ENCODE measurements at regions not wholly inside any gene's neighbourhood (a gene's known extent, or its start where the extent isn't known, plus 50 kb on each side); places are given as distances from the start of the nearest gene placed in this dataset.
"Not testable (repeated sequence)": the region's sequence is repeated elsewhere in the genome, so short reads cannot be mapped to it uniquely, and the experiment has no call there.

DNA sequence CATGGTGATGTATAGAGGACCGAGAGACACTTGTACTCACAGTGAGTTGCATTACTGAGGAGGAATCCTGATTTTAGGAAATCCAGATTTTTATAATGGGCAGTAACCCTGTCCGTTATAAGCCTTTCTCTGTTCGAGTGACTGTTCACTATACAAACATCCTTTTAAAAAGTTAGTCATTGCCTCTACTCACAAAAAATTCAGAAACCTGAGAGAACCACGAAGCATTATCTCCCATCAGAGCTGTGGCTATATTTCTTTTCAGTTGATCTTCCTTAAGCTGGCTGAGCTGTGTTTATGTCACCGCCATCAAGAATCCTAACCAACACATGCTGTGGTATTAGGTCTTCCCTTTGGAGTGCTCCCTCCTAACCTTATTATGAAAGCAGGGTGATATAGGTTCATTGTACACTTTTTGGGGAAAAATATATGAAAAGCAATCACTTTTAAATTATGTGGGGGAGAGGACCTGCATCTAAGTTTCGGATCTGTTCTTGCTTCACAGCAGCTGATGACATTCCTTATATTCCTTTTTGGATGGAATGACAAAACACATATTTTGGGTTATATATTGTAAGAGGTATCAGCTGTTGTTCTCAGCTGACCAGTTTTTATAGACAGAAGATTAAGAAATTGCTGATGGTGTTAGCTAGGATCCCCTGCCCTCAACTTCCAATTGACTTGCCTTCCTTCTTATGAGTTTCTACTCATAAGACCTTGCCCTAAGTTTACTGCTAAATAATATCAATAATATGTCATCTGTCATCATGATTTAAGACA lies 465.9 kb upstream of the RASGRP1 start:
- DNase-seq (ENCODE audit: low spot score): no peak

DNA sequence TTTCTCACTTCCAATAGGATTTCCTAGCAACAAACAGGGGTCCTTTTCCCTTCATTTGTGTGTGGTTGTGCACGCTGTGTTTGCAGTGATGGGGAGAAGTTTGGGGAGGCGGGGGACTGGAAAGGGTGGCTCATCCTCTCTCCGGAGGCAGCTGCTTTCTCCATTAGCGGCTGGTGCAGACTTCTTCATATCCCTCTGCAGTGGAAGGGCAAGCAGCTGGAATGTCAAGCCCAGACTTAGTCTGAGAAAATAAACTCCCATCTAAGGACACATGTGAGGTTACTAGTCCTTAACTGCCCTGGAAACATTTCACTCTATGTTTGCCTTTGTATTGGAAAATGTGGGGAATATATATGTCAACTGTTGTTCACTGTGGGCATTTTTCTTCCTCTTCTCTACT lies 467.0 kb upstream of the RASGRP1 start:
- no peak for DNase-seq (ENCODE audit: low spot score)

DNA sequence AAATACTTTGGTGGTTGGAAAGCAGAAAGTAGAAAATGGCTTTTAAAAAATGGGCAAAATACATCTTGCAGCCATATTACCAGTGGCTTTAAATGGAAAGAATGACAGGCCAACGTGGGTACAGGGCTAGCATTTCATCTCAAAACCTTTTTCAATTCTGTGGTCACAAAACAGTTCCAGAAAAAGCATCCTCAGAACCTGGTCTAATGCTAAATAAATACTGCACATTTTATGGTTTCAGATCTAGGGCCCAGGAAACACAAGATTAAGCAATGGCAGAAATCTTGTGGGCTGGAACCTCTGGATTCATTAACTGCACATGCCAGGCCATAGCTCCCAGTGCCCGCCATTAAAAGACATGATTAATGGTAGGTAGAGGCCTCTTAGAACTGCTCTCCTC lies 470.2 kb upstream of the RASGRP1 start:
- DNase-seq (ENCODE audit: low spot score): no peak

DNA sequence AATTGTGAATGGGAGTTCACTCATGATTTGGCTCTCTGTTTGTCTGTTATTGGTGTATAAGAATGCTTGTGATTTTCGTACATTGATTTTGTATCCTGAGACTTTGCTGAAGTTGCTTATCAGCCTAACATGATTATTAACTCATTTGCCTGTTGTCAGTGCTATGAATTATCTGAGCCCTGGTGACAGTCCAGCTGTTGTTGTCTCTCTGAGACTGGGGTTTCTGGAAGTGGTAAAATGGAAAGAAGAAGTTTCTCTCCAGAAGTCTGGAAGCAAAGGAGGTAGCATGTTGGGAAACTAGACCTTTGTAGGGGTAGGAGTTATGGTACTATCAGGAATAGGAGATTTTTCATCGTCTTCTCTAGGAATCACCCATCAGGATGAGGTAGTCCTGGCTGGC lies 473.0 kb upstream of the RASGRP1 start:
- DNase-seq (ENCODE audit: low spot score): not testable (repeated sequence)

DNA sequence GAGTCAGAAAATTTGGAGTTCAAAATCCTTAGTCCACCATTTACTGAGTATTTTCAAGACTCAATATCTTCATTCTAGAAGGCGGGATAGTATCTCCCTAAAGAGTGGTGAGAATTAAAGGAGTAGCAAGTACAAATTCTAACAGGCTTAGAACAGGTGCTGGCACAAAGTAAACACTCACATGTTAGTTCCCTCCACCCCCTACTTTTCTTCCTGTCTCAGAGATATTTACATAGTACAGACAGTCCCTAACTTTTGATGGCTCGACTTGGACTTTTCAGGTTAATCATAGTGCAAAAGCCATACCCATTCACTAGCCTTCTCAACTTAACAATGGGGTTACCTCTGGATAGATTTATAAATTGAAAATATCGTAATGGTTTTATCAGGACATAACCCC lies 476.2 kb upstream of the RASGRP1 start:
- DNase-seq (ENCODE audit: low spot score): no peak

DNA sequence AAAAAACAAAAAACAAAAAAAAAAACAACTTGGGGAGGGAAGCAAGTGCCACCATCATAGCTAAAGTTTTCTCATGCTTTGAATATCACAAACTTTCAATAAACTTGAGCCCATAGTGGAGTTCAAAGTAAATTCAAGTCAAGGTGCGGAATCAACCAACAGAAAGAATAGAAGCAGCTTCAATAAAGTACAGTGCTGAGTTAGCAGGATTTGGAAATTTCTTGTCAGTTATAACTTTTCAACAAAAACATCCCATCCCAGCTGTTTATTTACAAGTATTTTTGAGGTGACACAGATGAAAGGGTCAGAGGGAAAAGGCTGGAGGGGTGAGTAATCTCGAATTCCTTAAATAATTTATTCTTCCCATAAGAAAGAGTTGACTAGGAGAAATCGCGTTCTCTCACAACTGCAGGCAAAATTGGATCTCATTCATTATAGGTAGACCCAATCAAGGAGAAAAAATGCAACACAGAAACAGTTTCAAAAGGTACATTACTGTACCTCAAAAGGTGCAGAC lies 477.4 kb upstream of the RASGRP1 start:
- no peak for DNase-seq (ENCODE audit: low spot score)

DNA sequence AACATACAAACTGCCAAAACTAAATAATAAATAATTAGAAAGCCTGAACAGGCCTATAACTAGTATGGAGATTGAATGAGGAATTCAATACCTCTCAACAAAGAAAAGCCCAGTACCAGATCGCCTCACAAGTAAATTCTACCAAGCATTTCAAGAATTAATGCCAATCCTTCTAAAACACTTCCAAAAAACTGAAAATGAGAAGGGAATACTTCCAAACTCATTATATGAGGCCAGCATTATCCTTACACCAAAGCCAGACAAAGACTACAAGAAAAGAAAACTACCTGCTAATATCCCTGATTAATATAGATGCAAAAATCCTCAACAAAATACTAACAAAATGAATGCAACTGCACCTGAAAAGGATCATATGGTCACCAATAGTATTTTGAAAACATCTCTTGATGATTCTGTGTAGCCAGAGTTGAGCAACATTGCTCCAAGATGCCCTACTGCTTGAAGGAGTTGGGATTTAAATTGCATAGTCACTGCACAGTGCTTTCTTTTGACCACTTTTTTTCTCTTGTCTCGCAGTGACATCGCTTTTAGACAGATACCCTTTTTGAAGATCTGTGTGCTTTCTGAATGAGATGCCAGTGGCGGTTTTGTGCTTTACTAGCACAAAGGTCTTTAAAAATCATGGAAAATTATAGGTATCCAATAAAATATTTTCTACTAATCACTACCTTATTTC lies 487.2 kb upstream of the RASGRP1 start:
- DNase-seq (ENCODE audit: low spot score): no peak

DNA sequence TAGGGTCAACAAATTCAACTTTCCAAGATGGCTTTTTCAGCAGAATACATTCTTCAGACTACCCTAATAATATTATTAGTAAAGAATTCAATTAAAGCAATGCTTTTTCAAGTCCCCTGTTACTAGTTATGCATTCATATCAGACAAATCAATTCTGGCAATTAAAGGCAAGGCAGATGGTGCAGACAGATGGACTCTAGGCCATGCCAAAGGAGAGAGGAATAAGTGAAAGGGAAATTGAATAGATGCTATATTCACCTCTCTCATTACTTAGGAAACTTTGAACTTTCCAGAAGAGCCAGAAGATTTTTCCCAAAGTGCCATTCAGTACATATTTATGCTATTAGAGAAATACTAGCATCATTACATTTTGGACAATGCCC lies 487.7 kb upstream of the RASGRP1 start:
- no peak for DNase-seq (ENCODE audit: low spot score)

DNA sequence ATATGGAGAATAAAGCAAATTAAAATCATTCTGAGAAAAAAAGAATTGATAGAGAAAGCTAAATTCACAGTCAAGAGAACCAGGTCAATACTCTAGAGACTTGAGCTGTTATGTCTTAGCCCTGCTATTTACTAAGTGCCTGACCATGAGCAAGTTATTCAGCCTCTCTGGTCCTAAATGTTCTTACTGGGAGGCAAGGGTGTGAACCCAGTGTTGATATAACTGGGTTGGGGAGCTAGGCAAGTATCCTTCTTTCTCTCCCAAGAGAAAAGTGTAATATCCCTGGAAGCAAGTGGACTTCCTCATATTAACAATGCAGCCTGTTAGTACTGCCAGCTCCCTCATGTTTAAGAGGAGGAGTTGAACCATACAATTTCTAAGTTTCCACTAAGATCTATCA lies 488.9 kb upstream of the RASGRP1 start:
- DNase-seq (ENCODE audit: low spot score): no peak

DNA sequence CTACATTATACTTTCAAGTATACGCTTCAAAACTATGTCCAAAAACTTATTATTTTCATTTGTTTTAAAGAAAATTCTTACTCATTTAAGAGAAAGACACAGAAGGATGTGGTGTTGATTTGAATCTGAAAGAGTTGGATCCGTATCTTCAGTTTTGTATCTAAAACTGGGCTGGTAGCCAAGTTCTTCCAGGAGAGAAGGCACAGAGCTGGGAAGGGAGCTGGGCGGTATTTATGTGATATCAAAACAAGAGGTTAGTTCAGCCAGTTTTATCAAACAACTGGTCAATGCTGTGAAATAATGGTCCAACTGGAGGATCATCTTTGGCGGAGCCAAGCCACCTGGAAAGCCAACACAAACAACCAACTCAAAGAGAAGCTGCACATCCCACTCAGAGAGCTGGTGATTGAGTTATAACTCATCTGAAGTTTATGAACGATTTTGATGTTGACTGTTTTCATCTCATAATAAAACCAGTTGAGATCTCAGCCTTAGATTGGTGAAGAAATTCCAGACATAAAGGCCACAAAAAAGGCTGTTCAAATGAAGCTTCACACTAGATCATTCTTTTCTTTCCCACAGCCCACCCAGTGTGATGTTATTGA lies 489.6 kb upstream of the RASGRP1 start:
- no peak for DNase-seq (ENCODE audit: low spot score)

DNA sequence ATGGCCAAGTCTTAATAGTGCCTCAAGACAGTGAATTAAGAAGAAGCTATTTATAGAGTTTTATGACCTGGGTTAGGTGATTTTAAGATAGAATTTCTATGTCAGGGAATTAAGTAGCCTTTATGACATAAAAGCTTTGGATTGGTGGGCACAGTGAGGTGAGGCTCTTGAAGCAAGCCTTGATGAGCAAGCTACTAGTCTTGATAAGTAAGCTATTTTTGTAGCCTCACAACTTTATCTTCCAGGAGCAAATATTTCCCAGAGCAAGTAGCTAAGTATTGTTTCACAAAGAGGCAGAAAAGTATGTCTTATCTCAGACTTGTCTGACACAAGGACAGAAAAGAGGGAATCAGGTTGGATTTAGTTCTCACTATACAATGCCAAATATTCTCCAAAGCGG lies 491.7 kb upstream of the RASGRP1 start:
- DNase-seq (ENCODE audit: low spot score): no peak

DNA sequence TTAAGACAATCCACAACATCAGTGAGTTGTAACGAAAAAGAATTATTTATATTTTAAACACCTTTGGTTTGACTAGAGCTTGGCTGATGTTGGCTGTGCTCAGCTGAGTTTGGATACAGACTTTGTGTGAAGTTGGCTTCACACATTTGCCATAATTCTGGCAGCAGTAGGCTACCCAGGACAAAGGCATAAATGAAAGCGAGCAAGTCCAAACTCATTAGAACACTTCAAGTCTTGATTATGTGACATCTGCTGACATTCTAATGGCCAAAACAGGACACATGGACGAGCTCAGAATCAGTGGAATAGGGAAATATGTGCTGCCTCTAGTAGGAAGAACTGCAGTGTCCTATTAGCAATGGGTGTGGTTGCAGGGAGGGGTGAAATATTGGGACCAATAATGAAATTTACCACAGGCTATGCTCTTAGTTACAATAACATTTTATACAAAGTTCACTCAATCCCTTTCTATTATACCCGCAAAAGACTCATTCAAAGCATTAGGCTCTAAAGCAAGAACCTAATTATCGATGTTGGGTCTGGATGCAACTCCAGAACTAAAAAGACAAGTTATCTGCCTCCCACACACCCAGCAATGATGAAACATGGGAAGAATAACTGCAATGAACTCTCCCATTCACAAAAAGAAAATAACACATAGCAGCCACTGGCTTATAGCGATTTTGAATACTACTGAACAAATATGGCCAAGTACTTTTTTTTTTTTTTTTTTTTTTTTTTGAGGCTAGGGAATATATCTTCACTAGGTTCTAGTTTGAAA lies 493.9 kb upstream of the RASGRP1 start:
- DNase-seq (ENCODE audit: low spot score): no peak

DNA sequence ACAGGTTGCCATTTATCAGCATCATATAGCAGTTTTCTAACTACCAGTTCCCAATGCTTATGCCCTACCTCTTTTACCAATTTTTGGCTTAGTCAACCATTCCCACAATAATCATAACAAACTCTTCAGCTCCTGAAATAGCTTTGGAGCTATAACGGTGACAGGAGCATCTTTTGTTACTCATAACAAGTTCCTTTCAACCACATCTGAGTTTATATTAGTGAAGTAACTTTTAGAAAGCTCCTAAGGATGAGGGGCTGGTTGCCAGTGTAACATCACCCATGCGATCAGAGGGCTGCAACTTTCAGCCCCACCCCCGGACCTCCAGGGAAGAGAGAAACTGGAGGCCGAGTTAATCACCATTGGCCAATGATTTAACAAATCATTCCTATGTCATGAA lies 495.3 kb upstream of the RASGRP1 start:
- no peak for DNase-seq (ENCODE audit: low spot score)

DNA sequence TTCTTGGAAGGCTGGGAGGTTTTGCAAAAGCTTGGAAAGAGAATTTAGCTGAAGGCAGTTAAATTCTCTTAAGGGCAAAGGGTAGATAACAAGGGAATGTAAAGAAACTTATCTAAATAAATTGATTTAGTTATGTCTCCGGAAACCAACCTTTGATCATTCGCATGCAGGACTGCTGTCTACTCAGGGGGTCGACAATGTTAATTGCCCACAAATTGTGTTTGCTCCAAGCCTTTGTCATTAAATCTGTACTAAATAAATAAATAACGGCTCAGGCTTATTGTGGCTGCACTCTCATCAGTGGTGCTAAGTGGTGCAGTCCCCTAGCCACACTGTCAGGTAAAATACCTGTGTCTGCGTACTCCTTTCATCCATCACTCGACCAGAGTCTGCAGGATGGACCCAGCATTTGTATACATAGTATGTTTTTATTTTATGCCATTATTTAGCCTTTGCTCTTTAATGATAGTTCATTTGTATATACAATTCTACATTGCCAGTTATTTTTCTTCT lies 497.4 kb upstream of the RASGRP1 start:
- DNase-seq (ENCODE audit: low spot score): no peak

DNA sequence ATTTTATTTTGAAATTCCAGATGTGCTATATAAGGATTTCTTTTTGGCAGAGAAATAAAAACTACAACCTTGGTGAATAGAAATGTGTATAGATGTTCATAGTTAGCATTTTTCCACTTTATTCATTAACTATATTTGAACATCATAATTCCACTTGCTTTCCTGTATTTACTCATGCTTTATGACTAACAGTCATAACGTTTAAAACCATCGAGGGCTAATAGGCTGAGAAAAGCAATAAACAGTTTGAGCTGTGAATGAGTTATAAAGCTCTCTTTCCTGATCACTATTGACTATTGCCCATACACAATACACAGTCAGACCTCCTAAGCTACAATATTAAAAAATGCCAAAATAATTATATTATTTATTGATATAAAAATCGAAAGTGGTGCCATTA lies 502.1 kb upstream of the RASGRP1 start:
- DNase-seq (ENCODE audit: low spot score): no peak

DNA sequence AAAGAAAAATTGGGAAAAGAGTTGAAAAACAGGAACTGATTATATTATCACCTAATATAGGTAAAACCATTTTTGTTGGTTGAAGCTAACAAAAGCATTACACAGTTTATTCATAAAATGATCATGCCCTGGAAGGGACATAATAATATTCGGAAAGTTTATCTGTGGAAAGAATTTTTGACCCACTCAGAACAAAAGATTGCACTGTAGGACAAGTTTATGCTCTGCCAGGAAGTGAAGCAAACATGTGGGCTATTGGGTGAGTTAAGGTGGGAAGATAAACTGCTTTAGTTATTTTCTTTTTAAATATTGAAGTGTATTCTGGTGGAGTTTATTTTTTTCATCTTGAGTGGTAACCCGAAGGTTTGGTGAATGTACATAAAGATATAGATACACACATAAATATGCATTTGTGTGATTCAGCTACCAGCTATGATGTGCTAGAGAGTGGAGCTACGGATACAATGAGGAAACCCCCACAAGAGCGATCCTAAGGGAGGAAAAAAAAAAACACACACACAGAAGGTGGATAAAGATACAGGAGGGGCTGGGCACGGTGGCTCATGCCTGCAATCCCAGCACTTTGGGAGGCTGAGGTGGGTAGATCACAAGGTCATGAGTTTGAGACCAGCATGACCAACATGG lies 506.4 kb upstream of the THBS1 start:
- DNase-seq (ENCODE audit: low spot score): no peak

DNA sequence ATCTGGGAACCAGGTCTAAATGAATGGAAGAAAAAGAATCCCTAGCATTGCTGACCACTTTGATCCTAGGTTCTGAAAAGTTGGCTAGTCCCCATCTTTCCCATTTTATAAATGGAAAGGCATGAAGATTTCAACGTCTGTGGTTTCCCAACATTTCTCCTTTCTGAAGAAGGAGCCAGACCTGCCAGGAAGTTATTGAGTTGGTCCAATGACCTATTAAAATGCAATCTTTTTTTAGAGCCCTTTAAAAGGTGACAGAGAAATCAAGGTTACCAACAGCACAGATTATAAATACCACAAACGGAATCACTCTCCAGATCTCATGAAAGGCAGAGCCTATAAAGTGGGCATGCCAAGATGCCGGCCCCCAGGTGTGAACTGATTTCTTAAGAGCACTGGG lies 505.6 kb upstream of the THBS1 start:
- no peak for DNase-seq (ENCODE audit: low spot score)

DNA sequence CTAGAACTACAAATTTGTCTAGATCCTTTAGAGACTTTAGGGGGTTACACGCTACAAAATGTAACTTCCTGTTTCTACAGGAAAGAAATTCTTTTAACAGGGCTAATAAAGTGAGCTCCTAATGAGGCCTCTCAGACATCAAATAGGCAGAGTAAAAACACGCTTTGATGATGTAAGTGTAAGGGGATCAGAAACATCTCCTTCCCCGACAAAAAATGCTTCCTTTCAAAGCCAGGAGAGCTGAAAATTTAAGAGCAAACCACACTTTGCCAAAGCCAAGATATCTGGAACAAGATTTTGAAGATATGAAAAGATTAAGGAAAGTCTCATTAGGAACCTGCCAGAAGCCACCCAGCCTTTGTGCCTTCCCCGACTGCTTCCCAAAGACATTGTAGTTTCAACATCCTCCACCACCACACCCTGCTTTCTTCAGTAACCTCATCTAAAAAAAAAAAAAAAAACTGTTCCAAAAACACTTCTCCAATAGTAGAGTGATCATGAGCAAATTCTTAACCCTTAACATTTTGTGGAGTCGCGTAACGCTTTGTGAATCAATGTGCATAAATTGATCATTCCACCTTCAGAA lies 505.0 kb upstream of the THBS1 start:
- no peak for DNase-seq (ENCODE audit: low spot score)

DNA sequence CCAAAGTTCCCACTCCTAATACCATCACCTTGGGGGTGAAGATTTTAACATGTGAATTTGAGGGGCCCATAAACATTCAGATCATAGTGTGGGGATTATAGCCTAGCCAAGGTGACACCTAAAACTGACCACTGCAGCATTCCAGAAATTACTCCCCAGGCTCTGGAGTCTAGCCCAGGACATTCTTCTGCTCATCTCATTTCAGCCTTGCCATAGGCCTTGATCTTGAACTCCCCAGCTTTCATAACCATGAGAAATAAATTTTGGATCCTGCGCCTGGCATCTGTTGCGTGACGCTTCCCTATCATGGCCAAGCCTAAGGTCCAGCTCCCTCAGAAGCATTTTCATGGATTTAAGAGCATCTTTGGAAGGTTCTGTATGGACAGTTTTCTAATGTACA lies 502.9 kb upstream of the THBS1 start:
- no peak for DNase-seq (ENCODE audit: low spot score)

DNA sequence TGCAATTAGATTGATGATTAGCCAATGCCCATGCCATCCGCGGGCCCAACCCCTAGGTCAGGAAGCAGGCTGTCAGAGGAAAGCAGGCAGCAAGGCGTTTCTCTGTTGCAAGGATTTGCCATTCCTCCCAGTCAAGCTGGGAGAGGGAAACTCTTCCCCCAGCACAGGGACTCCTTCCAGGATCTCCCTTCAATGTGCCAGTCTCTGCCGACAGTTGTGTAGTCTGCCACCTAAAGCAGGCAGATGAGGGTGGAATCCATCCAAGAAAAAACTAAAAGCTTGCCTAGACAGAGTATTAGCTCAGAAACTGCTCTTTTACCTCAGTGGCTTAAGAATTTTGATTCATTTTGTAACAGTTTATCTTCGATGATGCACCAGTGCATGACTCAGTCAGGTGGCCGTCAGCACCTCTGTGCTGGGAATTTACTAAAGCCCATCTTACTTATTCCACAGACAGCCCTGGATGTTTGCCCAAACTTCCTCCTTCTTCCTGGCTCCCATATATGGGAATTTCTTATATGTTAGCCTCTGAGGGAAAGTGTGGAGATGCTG lies 501.5 kb upstream of the THBS1 start:
- no peak for DNase-seq (ENCODE audit: low spot score)

DNA sequence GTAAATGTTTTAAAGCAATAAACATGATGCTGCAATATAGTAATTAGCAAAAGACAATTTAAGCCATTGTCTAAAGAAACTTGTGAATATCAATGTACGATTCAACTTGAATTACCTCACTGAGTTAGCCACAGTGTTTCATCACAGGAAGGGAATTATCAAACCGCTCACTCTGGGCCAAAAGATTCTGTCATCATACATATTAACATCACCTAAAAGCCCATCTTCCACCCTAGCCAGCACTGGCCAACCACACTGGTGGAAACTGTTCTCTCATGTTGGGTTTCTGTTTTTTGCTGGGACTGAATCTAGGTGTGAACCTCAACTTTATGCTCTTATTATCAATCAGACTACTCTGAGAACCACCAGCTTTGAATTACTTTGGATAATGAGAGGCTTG lies 497.7 kb upstream of the THBS1 start:
- DNase-seq (ENCODE audit: low spot score): no peak
